GM06990 (cell line): ENCODE measurements at regions not wholly inside any gene's neighbourhood (a gene's known extent, or its start where the extent isn't known, plus 50 kb on each side); places are given as distances from the start of the nearest gene placed in this dataset.

Experiments
- DNase-seq: peaks from one replicate; pipeline ENCODE4 v3.0.0-alpha.2; 2011; ENCODE audit not compliant: insufficient read length; ENCODE audit errors: extremely low read depth
- H3K27me3 ChIP-seq: replicated peaks from 2 replicates; pipeline ENCODE4 v1.6.0; 2011; ENCODE audit warnings: low read length; ENCODE audit not compliant: control insufficient read depth, insufficient read depth
- H3K36me3 ChIP-seq: 2 replicates; pipeline ENCODE4 v1.5.1; 2011; ENCODE audit warnings: low read length; ENCODE audit not compliant: control insufficient read depth, insufficient read depth
- H3K4me3 ChIP-seq: replicated peaks from 2 replicates; pipeline ENCODE4 v1.5.1; 2011; ENCODE audit warnings: low read depth, mild to moderate bottlenecking, control low read depth, low read length
- TF ChIP-seq, protein P1 (sequence below): IDR thresholded peaks from 2 replicates; pipeline ENCODE4 v1.5.1; 2011; ENCODE audit warnings: low read length, control low read depth, mild to moderate bottlenecking, inconsistent platforms; ENCODE audit not compliant: insufficient read depth, poor library complexity, severe bottlenecking

DNA sequence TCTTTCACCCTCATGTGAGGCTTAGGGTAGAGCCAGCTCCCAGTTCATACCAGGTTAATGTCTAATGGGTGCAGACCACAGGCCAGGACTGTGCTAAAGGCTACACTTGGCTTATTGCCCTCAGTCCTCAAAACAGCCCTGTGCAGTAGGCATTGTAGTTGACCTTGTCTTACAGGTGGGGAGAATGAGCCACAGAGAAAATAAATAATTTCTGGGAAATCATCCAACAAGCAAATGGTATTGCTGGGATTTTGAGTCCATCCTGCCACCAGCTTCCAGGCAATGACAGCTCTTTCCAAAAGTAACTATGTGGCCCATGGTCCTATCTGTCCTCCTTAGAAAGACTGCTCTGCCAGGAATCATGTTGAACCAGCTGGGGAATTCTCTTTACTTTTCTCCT lies 450.0 kb downstream of the GADD45G start:
- H3K36me3 ChIP-seq = no peaks in the 10 kb centered on the region
- H3K4me3 ChIP-seq = no peak overlapping the region
- H3K27me3 ChIP-seq = peaks cover 2% of the 10 kb centered on the region; the same call in 1 of the 2 replicates
- DNase-seq = no peak
- TF ChIP-seq, protein P1, sequence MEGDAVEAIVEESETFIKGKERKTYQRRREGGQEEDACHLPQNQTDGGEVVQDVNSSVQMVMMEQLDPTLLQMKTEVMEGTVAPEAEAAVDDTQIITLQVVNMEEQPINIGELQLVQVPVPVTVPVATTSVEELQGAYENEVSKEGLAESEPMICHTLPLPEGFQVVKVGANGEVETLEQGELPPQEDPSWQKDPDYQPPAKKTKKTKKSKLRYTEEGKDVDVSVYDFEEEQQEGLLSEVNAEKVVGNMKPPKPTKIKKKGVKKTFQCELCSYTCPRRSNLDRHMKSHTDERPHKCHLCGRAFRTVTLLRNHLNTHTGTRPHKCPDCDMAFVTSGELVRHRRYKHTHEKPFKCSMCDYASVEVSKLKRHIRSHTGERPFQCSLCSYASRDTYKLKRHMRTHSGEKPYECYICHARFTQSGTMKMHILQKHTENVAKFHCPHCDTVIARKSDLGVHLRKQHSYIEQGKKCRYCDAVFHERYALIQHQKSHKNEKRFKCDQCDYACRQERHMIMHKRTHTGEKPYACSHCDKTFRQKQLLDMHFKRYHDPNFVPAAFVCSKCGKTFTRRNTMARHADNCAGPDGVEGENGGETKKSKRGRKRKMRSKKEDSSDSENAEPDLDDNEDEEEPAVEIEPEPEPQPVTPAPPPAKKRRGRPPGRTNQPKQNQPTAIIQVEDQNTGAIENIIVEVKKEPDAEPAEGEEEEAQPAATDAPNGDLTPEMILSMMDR = no peak

GRCh38 chr9:90055226-90055625 lies 450.4 kb downstream of the GADD45G start:
- no peak for DNase-seq
- Histone ChIP-seq H3K36me3 (no peaks in the 10 kb centered on the region), H3K27me3 (peaks cover 2% of the 10 kb centered on the region; the same call in 1 of the 2 replicates), H3K4me3 (no peak overlapping the region)
- TF ChIP-seq, protein P1 = no peak

DNA sequence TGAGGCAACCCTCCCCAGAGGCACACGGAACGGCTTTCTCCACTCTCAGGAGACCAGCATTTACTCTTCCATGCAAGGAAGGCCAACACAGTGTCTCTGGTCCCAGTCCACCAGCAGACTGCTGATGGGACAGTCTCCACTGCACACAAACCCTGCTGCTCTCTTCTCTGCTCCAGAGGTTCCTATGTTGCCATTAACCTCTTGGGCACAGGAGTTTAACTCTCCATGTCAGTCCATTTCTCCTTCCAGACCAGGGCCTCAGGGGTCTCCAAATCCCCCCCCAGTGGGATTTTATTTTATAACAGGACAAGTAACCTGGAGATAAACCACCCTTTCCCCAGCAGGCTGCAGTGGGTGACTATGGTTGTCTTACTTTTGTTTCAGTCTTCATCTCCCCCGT lies 452.5 kb downstream of the GADD45G start:
- Histone ChIP-seq H3K27me3 (peaks cover 5% of the 10 kb centered on the region), H3K4me3 (no peak overlapping the region), H3K36me3 (no peaks in the 10 kb centered on the region)
- TF ChIP-seq, protein P1 = no peak
- no peak for DNase-seq

DNA sequence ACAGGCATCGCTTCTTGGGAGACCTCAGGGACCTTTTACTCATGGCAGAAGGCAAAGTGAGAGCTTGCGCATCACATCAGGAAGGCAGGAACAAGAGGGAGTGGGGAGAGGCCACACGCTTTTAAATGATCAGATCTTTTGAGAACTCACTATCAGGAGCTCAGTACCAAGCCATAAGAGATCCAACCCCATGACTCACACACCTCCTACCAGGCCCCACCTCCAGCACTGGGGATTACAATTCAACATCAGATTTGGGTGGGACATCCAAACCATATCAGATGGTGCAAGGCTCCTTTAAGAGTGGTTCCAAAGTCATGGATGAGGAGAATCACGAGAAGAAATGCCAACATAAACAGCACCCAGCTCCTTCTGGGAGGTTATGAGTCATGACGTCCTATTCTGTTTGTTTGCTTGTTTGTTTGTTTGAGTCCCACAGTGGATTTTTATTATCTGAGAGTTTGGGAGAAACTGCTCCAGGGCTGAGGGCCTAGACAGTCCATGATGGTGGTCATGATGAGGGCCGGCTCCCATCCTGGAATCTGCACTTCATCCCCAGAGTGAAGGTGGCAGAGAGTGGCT lies 453.5 kb downstream of the GADD45G start:
- no peak overlapping the region for H3K4me3 ChIP-seq
- TF ChIP-seq, protein P1 = no peak
- no peaks in the 10 kb centered on the region for H3K36me3 ChIP-seq
- peaks cover 5% of the 10 kb centered on the region for H3K27me3 ChIP-seq
- DNase-seq = no peak

DNA sequence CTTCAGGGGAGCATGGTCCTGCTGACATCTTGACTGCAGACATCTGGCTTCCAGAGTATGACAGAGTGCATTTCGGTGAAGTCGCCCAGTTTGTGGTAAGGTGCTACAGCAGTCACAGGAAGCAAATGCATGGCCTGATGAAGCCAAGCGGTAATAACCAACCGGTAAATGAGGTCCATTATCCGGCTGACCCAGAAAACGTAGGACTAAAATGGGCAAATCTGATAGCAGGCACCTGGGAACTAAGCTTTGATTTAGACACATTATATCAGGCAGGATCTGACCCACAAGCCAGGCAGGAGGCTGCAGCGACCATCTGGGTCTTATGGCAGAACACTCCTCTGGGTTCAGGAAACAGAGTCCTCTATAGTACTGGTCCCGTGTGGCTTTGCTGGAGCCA lies 454.6 kb downstream of the GADD45G start:
- Histone ChIP-seq H3K27me3 (peaks cover 5% of the 10 kb centered on the region), H3K4me3 (no peak overlapping the region), H3K36me3 (no peaks in the 10 kb centered on the region)
- DNase-seq = no peak
- TF ChIP-seq, protein P1 = no peak

DNA sequence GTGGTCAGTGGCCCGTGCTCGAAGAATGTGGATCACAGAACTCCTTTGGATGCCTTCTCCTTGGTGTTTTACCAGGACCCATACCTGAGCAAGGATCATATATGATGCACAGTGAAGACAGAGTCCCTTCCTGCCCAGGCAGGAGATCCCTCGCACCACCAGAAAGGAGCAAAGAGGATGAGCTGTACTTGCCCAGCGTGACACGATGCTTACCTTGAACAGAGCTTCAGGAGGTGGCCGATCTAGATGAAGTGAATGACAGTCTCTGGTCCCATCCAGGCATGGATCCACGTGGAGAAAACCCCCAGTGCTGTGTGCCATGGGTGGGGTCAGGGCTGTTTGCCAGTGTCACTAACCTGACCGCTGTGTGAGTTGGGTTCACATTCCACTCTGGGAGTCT lies 455.4 kb downstream of the GADD45G start:
- no peak for DNase-seq
- TF ChIP-seq, protein P1 = no peak
- no peaks in the 10 kb centered on the region for H3K36me3 ChIP-seq

More for the DNA sequence above, 455.4 kb downstream of the GADD45G start:
- peaks cover 5% of the 10 kb centered on the region for H3K27me3 ChIP-seq
- no peak overlapping the region for H3K4me3 ChIP-seq
